Effector memory CD4-positive, alpha-beta T cell (primary cell): ENCODE measurements at regions not wholly inside any gene's neighbourhood (a gene's known extent, or its start where the extent isn't known, plus 50 kb on each side); places are given as distances from the start of the nearest gene placed in this dataset.

Experiments
- DNase-seq, 3 donors: peaks; one replicate each; pipeline ENCODE4 v3.0.0-alpha.2; 2020
- H3K27ac ChIP-seq: 2 replicates; pipeline ENCODE4 v1.7.0; 2013; ENCODE audit warnings: mild to moderate bottlenecking, low read length, moderate library complexity; ENCODE audit not compliant: insufficient read depth, poor library complexity, severe bottlenecking
- H3K27me3 ChIP-seq: replicated peaks from 2 replicates; pipeline ENCODE4 v1.7.0; 2013; ENCODE audit warnings: mild to moderate bottlenecking, low read length; ENCODE audit not compliant: insufficient read depth, control insufficient read depth, poor library complexity, severe bottlenecking
- H3K36me3 ChIP-seq: 2 replicates; pipeline ENCODE4 v1.7.0; 2013; ENCODE audit warnings: mild to moderate bottlenecking, low read length, moderate library complexity; ENCODE audit not compliant: control insufficient read depth, insufficient read depth
- H3K4me1 ChIP-seq: 2 replicates; pipeline ENCODE4 v1.7.0; 2013; ENCODE audit warnings: low read length, mild to moderate bottlenecking; ENCODE audit not compliant: control insufficient read depth, insufficient read depth, poor library complexity, severe bottlenecking
- H3K4me3 ChIP-seq: 2 replicates; pipeline ENCODE4 v1.7.0; 2013; ENCODE audit warnings: low read length, low read depth, mild to moderate bottlenecking; ENCODE audit not compliant: insufficient read depth, poor library complexity, severe bottlenecking
- H3K9me3 ChIP-seq: 2 replicates; pipeline ENCODE4 v1.7.0; 2013; ENCODE audit warnings: mild to moderate bottlenecking, low read length, moderate library complexity; ENCODE audit not compliant: control insufficient read depth

DNA sequence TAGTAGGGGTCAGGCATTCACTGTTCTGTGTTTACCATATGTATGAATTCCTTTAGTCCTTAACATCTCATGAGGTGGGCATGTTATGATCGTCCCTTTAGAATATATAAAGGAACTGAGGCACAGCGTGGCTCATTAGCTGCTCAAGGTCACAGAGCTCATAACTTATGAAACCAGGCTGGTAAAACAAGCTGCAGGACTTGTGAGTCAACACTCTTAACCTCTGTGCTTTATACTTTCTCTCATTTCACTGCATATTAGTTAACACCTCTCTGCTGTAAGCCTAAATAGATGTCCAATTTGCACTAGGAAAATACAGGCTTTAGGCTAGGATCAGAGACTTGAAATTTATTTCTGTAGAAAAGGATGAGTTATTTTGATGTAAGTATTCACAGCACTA, 180.3 kb upstream of the HDAC9 start:
- H3K27me3 ChIP-seq, result no peaks in the 10 kb centered on the region
- H3K9me3 ChIP-seq, result no peaks in the 10 kb centered on the region
- DNase-seq, result no peak
- H3K27ac ChIP-seq, result no peak overlapping the region
- no peaks in the 10 kb centered on the region for H3K36me3 ChIP-seq
- H3K4me1 ChIP-seq, result peaks cover 3% of the 10 kb centered on the region
- H3K4me3 ChIP-seq, result no peak overlapping the region

DNA sequence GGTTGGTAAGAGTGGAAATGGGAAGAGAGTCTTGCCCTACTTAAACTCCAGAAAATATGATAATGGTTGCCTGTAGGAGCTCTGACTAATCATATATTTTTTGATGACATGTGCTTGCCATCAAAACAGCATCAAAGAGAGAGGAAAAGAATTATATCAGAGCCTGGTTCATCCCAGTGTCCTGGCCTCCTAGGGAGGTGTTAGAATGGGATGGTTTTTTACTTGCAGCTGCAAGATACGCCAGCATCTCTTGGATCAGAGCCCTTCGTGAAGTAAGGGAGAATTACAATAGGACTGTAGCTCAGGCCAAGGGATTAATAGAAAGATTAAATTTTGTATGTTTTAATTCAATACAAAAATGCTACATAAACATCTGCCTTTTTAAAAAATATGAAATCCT, 177.6 kb upstream of the HDAC9 start:
- Histone ChIP-seq H3K9me3 (no peaks in the 10 kb centered on the region), H3K4me1 (no peaks in the 10 kb centered on the region), H3K36me3 (no peaks in the 10 kb centered on the region), H3K27ac (no peak overlapping the region), H3K4me3 (no peak overlapping the region), H3K27me3 (no peaks in the 10 kb centered on the region)
- DNase-seq, result no peak

DNA sequence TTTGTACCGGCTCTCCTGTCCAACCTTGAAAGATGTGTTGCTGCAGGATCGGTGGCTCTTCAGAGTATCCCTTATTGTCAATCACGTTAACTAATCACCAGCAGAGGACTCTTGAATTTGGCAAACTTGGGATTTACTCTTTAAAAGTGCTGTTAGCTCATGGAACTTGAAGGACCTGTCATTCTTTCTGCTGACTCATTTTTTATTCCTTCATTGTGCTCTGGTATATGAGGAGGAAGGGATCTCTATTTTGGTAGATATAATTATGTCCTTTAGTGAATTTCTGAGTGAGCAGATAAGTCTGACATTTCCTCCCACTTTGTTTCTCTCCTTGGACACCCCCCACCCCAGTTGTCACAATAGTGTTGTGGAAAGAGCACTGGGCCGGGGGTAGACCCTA, 175.1 kb upstream of the HDAC9 start:
- no peaks in the 10 kb centered on the region for H3K27me3 ChIP-seq
- H3K36me3 ChIP-seq, result no peaks in the 10 kb centered on the region
- no peaks in the 10 kb centered on the region for H3K9me3 ChIP-seq
- H3K4me1 ChIP-seq, result no peaks in the 10 kb centered on the region
- H3K27ac ChIP-seq, result no peak overlapping the region
- no peak overlapping the region for H3K4me3 ChIP-seq
- no peak for DNase-seq

DNA sequence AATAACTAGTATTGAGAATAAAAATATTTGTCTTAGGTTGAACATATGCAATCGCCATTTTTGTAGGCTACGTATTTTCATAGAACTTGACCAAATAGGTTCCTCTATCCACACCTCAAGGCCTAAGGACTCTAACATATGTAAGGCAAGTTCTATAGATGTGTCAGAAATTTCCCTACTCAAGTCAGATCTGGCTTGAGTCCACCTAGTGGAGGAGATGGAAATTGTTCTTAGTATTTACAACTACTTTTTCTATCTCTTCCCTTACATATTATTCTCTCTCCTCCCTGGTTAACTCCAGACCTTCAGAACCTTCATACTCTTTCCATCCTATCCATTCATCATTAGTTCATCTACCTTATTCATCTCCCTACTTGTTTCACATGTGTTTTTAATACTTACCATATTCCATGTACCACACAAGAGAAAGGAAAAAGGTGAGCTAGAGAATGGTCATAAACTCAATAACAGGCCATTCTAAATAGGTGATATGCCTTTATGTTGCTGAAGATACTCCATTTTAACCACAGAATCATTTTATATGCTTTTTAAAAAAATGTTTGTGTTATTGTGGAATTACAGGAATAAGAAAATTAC, 174.5 kb upstream of the HDAC9 start:
- Histone ChIP-seq H3K4me1 (no peaks in the 10 kb centered on the region), H3K27me3 (no peaks in the 10 kb centered on the region), H3K4me3 (no peak overlapping the region), H3K27ac (no peak overlapping the region), H3K36me3 (no peaks in the 10 kb centered on the region), H3K9me3 (no peaks in the 10 kb centered on the region)
- no peak for DNase-seq

DNA sequence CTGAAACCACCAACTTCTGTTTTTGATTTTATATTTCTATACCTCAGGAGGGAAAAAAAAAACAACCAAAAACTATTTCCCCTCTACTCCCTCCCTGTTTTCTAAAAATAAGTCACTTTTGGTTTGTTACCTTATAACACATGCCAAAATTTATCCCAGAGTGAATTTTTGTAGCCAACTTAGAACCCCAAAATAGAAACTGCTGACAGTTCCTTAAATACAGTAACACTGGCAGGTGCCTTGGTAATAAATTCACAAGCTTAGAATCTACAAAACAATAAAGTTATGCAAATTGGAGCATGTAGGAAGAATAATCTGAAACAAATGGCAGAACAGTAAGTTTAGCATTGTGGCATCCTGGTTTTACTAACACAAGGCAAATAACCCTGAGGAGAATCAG, 165.0 kb upstream of the HDAC9 start:
- no peak for DNase-seq
- H3K4me3 ChIP-seq, result no peak overlapping the region
- no peaks in the 10 kb centered on the region for H3K27me3 ChIP-seq
- no peak overlapping the region for H3K27ac ChIP-seq
- no peaks in the 10 kb centered on the region for H3K36me3 ChIP-seq
- no peaks in the 10 kb centered on the region for H3K4me1 ChIP-seq
- H3K9me3 ChIP-seq, result no peaks in the 10 kb centered on the region

DNA sequence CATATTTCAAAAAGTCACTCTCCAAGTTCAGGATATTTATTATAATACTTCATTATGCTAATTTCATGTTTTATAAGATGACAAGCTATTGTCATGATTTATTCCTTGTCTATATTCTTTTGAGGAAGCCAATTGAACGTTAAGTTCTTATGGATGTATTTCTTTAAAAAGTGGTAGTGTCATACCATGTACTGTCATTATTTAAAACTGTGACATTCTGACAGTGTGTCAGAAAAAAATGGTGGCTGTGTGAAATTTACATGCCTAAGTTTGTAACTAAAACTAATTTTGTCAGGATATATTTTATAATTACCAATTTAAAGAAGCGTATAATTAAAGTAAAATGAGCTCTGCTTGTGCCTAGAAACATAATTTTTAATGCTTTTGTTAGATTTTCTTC, 158.9 kb upstream of the HDAC9 start:
- Histone ChIP-seq H3K36me3 (no peaks in the 10 kb centered on the region), H3K4me3 (no peak overlapping the region), H3K4me1 (no peaks in the 10 kb centered on the region), H3K27ac (no peak overlapping the region), H3K27me3 (no peaks in the 10 kb centered on the region), H3K9me3 (no peaks in the 10 kb centered on the region)
- no peak for DNase-seq

DNA sequence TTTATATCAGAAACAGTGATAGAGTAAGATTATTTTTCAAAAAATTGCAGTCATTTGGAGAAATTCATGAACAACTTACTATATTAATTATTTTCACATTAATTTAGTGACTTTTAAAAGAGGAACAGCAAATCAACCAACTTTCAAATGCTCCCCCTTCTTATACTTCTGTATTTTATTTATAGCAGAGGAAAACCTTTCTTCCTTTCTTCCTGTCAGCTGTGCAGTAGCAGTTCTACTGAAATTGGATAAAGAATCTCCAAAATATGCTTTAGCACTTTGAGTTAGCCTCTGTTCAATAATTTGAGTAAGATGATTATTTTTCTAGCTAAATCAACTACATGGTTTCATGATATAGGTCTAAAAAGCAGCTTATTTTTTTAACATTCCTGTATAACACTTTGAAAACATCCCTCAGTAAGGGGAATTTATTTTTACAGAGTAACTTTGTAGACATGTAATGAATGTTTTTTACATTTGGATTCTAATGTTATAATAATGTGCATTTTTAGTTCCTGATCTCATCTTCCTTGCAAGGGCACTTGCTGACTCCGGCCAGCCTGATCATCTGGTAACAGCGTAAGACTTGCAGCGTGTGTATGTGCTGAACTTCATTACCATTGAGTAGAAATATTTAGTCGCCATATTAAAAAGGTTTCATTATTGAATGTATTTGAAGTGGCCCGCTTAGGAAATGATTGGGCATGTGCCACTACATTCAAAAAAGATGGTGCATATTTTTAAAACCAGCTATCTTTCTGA, 158.3 kb upstream of the HDAC9 start:
- Histone ChIP-seq H3K4me1 (no peaks in the 10 kb centered on the region), H3K9me3 (no peaks in the 10 kb centered on the region), H3K36me3 (no peaks in the 10 kb centered on the region), H3K4me3 (no peak overlapping the region), H3K27ac (no peak overlapping the region), H3K27me3 (no peaks in the 10 kb centered on the region)
- DNase-seq, result no peak

DNA sequence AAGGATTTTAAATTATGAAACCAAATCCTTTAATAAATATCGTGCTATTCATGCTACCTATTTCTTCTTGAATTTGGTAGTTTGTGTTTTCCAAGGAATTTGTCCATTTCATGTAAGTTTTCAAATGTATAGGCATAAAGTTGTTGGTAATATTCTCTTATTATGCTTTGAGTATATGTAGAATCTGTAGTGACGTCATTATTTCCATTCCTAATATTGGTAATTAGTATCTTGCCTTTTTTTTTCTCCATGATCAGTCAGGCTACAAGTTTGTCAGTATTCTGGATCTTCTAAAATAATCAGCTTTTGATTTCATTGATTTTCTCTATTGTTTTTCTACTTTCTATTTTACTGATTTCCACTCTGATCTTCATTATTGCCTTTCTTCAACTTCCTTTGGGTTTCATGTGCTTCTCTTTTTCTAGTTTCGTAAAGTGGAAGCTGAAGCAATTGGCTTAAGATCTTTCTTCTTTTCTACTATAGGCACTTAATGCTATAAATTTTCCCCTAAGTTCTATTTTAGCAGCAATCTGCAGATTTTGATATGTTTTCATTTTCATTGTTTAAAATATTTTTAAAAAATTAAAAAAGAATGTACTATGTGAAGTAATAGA, 156.5 kb upstream of the HDAC9 start:
- no peak for DNase-seq
- Histone ChIP-seq H3K27me3 (no peaks in the 10 kb centered on the region), H3K4me3 (no peak overlapping the region), H3K36me3 (no peaks in the 10 kb centered on the region), H3K9me3 (no peaks in the 10 kb centered on the region), H3K4me1 (no peaks in the 10 kb centered on the region), H3K27ac (no peak overlapping the region)

DNA sequence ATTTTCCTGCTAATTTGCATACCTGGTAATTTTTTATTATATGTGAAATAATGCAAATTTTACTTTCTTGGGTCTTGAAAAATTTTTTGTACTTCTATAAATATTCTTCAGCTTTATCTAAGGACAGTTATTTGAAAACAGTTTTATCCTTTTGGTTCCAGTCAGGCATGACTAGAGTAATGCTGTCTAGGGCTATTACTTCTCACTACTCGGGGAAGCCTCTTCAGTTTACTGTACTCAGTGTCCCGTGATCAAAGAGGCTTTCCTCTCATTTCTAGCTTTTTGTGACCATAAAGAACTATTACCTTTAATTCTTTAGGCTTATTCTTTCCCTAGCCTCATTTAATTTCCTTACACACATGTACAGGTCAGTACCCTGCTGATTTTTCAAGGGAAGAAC, 153.8 kb upstream of the HDAC9 start:
- H3K9me3 ChIP-seq, result no peaks in the 10 kb centered on the region
- no peak overlapping the region for H3K4me3 ChIP-seq
- no peaks in the 10 kb centered on the region for H3K36me3 ChIP-seq
- no peaks in the 10 kb centered on the region for H3K27me3 ChIP-seq
- no peak overlapping the region for H3K27ac ChIP-seq
- DNase-seq, result no peak
- H3K4me1 ChIP-seq, result no peaks in the 10 kb centered on the region

DNA sequence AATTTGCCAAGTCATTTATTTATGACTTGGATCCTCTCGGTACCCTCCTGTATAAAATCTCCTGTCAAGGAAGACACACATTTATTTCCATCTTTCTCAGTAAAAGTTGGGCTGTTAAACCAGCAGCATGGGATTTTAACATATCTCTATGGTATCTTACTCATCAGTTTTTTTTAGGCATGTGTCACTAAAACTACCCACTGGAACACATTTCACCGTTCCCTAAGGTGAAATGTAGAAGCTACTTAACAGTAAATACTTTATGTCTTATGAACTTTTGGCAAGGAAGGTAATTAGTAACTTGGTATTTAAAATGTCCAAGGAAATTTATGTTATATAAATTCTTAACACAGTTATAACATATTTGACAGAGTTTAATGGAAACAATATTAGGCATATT, 152.5 kb upstream of the HDAC9 start:
- no peak overlapping the region for H3K4me3 ChIP-seq
- H3K36me3 ChIP-seq, result no peaks in the 10 kb centered on the region
- no peaks in the 10 kb centered on the region for H3K27me3 ChIP-seq
- no peak overlapping the region for H3K27ac ChIP-seq
- no peaks in the 10 kb centered on the region for H3K9me3 ChIP-seq
- no peak for DNase-seq
- H3K4me1 ChIP-seq, result no peaks in the 10 kb centered on the region
